ENCODE measurements at regions not wholly inside any gene's neighbourhood (a gene's known extent, or its start where the extent isn't known, plus 50 kb on each side); places are given as distances from the start of the nearest gene placed in this dataset.

DNA sequence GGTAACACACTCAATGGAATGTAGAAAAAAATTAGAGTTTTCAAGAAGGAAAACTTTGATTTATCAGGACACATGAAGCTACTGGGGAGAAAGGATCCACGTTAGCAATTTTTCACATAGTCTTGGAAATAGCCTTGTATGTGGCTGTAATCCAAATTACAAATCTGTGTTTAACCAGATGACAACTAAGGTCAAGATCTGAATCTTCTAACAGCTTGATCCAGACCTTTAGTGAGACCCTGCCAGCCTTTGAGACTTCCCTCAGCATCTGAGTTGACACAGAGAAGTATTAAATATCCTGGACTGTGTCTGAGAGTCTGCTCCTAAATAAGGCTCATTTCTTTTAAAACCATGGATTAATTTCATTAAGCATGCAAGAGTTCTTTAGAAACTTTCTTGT is 135.9 kb upstream of the KCNK2 start:
- H2AFZ ChIP-seq (ENCODE audit: low read depth, low read length) = no peak overlapping the region
- no peak overlapping the region for H3K27ac ChIP-seq (ENCODE audit: low read length)
- H3K79me2 ChIP-seq (ENCODE audit: low read length) = no peaks in the 10 kb centered on the region
- TF ChIP-seq CTCF (IDR thresholded peaks at IDR 0.05; ENCODE audit: low read depth, low read length) (no peak), EZH2phosphoT487 (IDR thresholded peaks at IDR 0.05; ENCODE audit: low read depth) (no peak)
- H3K27me3 ChIP-seq (ENCODE audit: low read depth, low read length) = no peaks in the 10 kb centered on the region
- no peak overlapping the region for H3K4me2 ChIP-seq (ENCODE audit: low read length)
- no peaks in the 10 kb centered on the region for H4K20me1 ChIP-seq (ENCODE audit: insufficient read depth, low read length)
- H3K9me3 ChIP-seq (ENCODE audit: insufficient read depth, low read length) = no peaks in the 10 kb centered on the region
- H3K4me1 ChIP-seq (ENCODE audit: low read length) = no peaks in the 10 kb centered on the region
- H3K36me3 ChIP-seq (replicated peaks; ENCODE audit: low read depth, low read length) = no peaks in the 10 kb centered on the region
- no peak overlapping the region for H3K4me3 ChIP-seq (ENCODE audit: low read length)
- H3K9ac ChIP-seq (ENCODE audit: low read length) = no peak overlapping the region

- no peak overlapping the region for H3K4me2 ChIP-seq (ENCODE audit: low read length)
- no peaks in the 10 kb centered on the region for H3K4me1 ChIP-seq (ENCODE audit: low read length)
- no peaks in the 10 kb centered on the region for H3K36me3 ChIP-seq (replicated peaks; ENCODE audit: low read depth, low read length)
- no peak overlapping the region for H3K27ac ChIP-seq (ENCODE audit: low read length)
- H3K9me3 ChIP-seq (ENCODE audit: insufficient read depth, low read length) = no peaks in the 10 kb centered on the region
- no peak overlapping the region for H3K9ac ChIP-seq (ENCODE audit: low read length)
- no peaks in the 10 kb centered on the region for H3K79me2 ChIP-seq (ENCODE audit: low read length)
- TF ChIP-seq EZH2phosphoT487 (IDR thresholded peaks at IDR 0.05; ENCODE audit: low read depth) (no peak), CTCF (IDR thresholded peaks at IDR 0.05; ENCODE audit: low read depth, low read length) (no peak)
- H3K4me3 ChIP-seq (ENCODE audit: low read length) = no peak overlapping the region
- H2AFZ ChIP-seq (ENCODE audit: low read depth, low read length) = no peak overlapping the region
- H4K20me1 ChIP-seq (ENCODE audit: insufficient read depth, low read length) = no peaks in the 10 kb centered on the region
- H3K27me3 ChIP-seq (ENCODE audit: low read depth, low read length) = peaks cover 3% of the 10 kb centered on the region; the same call in 1 of the 2 replicates
Observed at GRCh38 chr1:214952648-214953047, 129.9 kb upstream of the KCNK2 start.

DNA sequence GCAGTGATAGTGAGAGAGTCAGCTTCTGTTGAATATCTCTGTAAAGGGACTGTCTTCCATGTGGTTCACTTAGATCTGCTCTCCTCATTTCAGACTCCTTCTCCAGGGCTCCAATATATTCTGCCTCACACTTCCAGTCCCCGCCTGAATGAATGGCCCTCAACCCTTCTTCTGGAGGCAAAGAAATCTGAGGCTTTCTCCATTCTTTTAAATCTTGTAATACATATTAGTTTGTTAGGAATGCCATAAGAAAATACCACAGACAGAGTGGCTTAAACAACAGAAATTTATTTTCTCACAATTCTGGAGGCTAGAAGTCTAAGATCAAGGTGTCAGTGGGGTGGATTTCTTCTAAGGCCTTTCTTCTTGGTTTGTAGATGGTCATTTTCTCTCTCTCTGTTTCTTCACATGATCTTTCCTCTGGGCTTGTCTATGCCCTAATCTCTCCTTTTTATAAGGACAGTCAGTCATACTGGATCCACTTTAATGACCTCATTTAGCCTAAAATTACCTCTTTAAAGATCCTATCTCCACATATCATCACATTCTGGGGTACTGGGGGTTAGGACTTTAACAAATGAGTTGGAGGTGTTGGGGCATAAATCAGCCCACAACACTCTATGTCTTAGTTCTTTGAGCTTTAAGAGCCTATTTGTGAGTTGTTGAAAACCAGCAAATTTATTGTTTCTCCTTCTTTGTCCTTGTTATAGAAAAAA is 128.5 kb upstream of the KCNK2 start:
- Histone ChIP-seq H3K27ac (ENCODE audit: low read length) (no peak overlapping the region), H3K4me3 (ENCODE audit: low read length) (no peak overlapping the region), H3K9me3 (ENCODE audit: insufficient read depth, low read length) (no peaks in the 10 kb centered on the region), H3K27me3 (ENCODE audit: low read depth, low read length) (peaks cover 4% of the 10 kb centered on the region; the same call in 1 of the 2 replicates), H3K4me2 (ENCODE audit: low read length) (no peak overlapping the region), H3K4me1 (ENCODE audit: low read length) (no peaks in the 10 kb centered on the region), H3K9ac (ENCODE audit: low read length) (no peak overlapping the region), H3K36me3 (replicated peaks; ENCODE audit: low read depth, low read length) (no peaks in the 10 kb centered on the region), H2AFZ (ENCODE audit: low read depth, low read length) (no peak overlapping the region), H3K79me2 (ENCODE audit: low read length) (no peaks in the 10 kb centered on the region), H4K20me1 (ENCODE audit: insufficient read depth, low read length) (no peaks in the 10 kb centered on the region)
- no peak for TF ChIP-seq CTCF (IDR thresholded peaks at IDR 0.05; ENCODE audit: low read depth, low read length)
- TF ChIP-seq EZH2phosphoT487 (IDR thresholded peaks at IDR 0.05; ENCODE audit: low read depth) = no peak

DNA sequence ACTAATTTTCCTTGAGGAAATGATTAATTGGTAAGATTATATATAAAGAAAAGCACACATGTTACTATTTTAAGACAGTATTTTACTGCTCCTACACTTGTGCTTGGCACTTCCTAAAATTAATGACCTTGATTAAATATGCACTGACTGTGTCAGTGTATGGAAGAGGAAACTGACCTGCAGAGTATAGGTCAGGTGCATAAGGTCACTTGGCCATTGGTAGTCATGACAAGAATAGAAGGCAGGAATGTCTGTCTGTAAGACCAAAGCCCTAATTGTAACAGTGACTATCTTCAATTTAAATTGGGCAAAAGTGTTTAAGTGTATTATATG is 128.0 kb upstream of the KCNK2 start:
- Histone ChIP-seq H3K27ac (ENCODE audit: low read length) (no peak overlapping the region), H4K20me1 (ENCODE audit: insufficient read depth, low read length) (no peaks in the 10 kb centered on the region), H3K36me3 (replicated peaks; ENCODE audit: low read depth, low read length) (no peaks in the 10 kb centered on the region), H3K4me2 (ENCODE audit: low read length) (no peak overlapping the region), H3K4me3 (ENCODE audit: low read length) (no peak overlapping the region), H3K4me1 (ENCODE audit: low read length) (no peaks in the 10 kb centered on the region), H3K79me2 (ENCODE audit: low read length) (no peaks in the 10 kb centered on the region), H2AFZ (ENCODE audit: low read depth, low read length) (no peak overlapping the region), H3K9ac (ENCODE audit: low read length) (no peak overlapping the region), H3K27me3 (ENCODE audit: low read depth, low read length) (peaks cover 4% of the 10 kb centered on the region; the same call in 1 of the 2 replicates), H3K9me3 (ENCODE audit: insufficient read depth, low read length) (no peaks in the 10 kb centered on the region)
- TF ChIP-seq CTCF (IDR thresholded peaks at IDR 0.05; ENCODE audit: low read depth, low read length) (no peak), EZH2phosphoT487 (IDR thresholded peaks at IDR 0.05; ENCODE audit: low read depth) (no peak)

Data from OCI-LY3 (cell line).